C4-2B (cell line): ENCODE measurements at regions not wholly inside any gene's neighbourhood (a gene's known extent, or its start where the extent isn't known, plus 50 kb on each side); places are given as distances from the start of the nearest gene placed in this dataset.

Source experiments
- CTCF ChIP-seq: fragments of 450-650 bp; conservative IDR thresholded peaks from 2 replicates; pipeline ENCODE4 v1.5.1; 2017; ENCODE audit warnings: mild to moderate bottlenecking
- ZFX ChIP-seq: fragments of 450-650 bp; IDR thresholded peaks from 2 replicates; pipeline ENCODE4 v1.6.1; 2017

- no peak for TF ChIP-seq CTCF
- no peak for TF ChIP-seq ZFX
Measured at GRCh38 chr5:35312267-35312666, 82.0 kb upstream of the PRLR start.
